Panc1 (cell line): ENCODE measurements at regions not wholly inside any gene's neighbourhood (a gene's known extent, or its start where the extent isn't known, plus 50 kb on each side); places are given as distances from the start of the nearest gene placed in this dataset.

Experiments
- ATAC-seq: fragments of 200-7000 bp; cut with Tn5 transposase; 2 replicates; pipeline ENCODE4 v1.9.1; 2020; ENCODE audit warnings: mild to moderate bottlenecking, moderate library complexity
- BruUV-seq: library from RNA; stranded (reverse); fragments of 400-500 nt; replicated peaks from 2 replicates; lab custom pipeline; 2021; lab: Mats Ljungman, UMichigan
- CTCF ChIA-PET: fragments of 300-600 bp; sonication (Branson Sonifier 250); formaldehyde crosslinking; loops from one replicate; lab custom pipeline; 2022; ENCODE audit warnings: antibody characterized with exemption; lab: Charles Lee
- POLR2A ChIA-PET: fragments of 300-600 bp; sonication (Branson Sonifier 250); formaldehyde crosslinking; loops from one replicate; lab custom pipeline; 2022; ENCODE audit warnings: antibody characterized with exemption; lab: Charles Lee
- DNase-seq: peaks from one replicate; pipeline ENCODE4 v3.0.0-alpha.2; 2010; ENCODE audit warnings: low read depth, low spot score
- H3K27ac ChIP-seq: 2 replicates; pipeline ENCODE4 v1.5.1; 2011; ENCODE audit warnings: mild to moderate bottlenecking, low read length, inconsistent platforms
- H3K27me3 ChIP-seq: fragments of 200-500 bp; sonication (Bioruptor generic); 2 replicates; pipeline ENCODE4 v1.6.0; 2014; ENCODE audit warnings: low read length, inconsistent platforms; ENCODE audit not compliant: control insufficient read depth, insufficient read depth
- H3K36me3 ChIP-seq: fragments of 200-500 bp; sonication (Bioruptor generic); 2 replicates; pipeline ENCODE4 v1.5.1; 2014; ENCODE audit warnings: inconsistent platforms, mild to moderate bottlenecking, low read length, moderate library complexity; ENCODE audit not compliant: control insufficient read depth, insufficient read depth
- H3K4me1 ChIP-seq: 2 replicates; pipeline ENCODE4 v1.5.1; 2011; ENCODE audit warnings: inconsistent platforms, mild to moderate bottlenecking, low read length, moderate library complexity; ENCODE audit not compliant: control insufficient read depth, insufficient read depth
- H3K4me3 ChIP-seq, 2 experiments: 2 replicates each; pipeline ENCODE4 v1.5.1; 2011 to 2012; ENCODE audit warnings: low read depth in 2 of 2, low read length in 2 of 2, mild to moderate bottlenecking in 2 of 2, inconsistent platforms in 1 of 2, moderate library complexity in 1 of 2
- H3K9me3 ChIP-seq: fragments of 200-500 bp; sonication (Bioruptor generic); 2 replicates; pipeline ENCODE4 v1.5.1; 2014; ENCODE audit warnings: low read depth, mild to moderate bottlenecking, inconsistent platforms, low read length, moderate library complexity; ENCODE audit not compliant: control insufficient read depth, insufficient read depth
- POLR2AphosphoS5 ChIP-seq: IDR thresholded peaks from 2 replicates; pipeline ENCODE4 v1.6.1; 2012; ENCODE audit warnings: mild to moderate bottlenecking, low read depth, low read length, moderate library complexity
- SIN3A ChIP-seq: IDR thresholded peaks from 2 replicates; pipeline ENCODE4 v1.6.1; 2012; ENCODE audit warnings: low read depth, mild to moderate bottlenecking, low read length, moderate library complexity, borderline replicate concordance; ENCODE audit not compliant: insufficient read depth
- TCF7L2 ChIP-seq: IDR thresholded peaks from 2 replicates; pipeline ENCODE4 v1.6.1; 2011; ENCODE audit warnings: mild to moderate bottlenecking, low read depth, low read length, inconsistent platforms
- in situ Hi-C: cut with HindIII; loops from 2 replicates; pipeline ENCODE4 v1.10.0; 2016; ENCODE audit warnings: low sequenced_read_pairs, low pct_unique_long_range_greater_than_20kb
- intact Hi-C: fragments of 100-400 bp; cut with micrococcal nuclease; formaldehyde crosslinking; loops from one replicate; pipeline ENCODE4 v1.10.0; 2022; ENCODE audit not compliant: unreplicated experiment
- TF ChIP-seq, protein P1 (sequence below): fragments of 450-650 bp; IDR thresholded peaks from 2 replicates; pipeline ENCODE4 v1.5.1; 2017; ENCODE audit warnings: mild to moderate bottlenecking
- TF ChIP-seq, protein P2 (sequence below), 2 experiments: IDR thresholded peaks; 2 replicates each; pipeline ENCODE4 v1.6.1; 2011 to 2012; ENCODE audit warnings: low read depth in 2 of 2, control low read depth in 1 of 2, low read length in 1 of 2, mild to moderate bottlenecking in 1 of 2, moderate library complexity in 1 of 2; ENCODE audit not compliant: insufficient read depth in 1 of 2

DNA sequence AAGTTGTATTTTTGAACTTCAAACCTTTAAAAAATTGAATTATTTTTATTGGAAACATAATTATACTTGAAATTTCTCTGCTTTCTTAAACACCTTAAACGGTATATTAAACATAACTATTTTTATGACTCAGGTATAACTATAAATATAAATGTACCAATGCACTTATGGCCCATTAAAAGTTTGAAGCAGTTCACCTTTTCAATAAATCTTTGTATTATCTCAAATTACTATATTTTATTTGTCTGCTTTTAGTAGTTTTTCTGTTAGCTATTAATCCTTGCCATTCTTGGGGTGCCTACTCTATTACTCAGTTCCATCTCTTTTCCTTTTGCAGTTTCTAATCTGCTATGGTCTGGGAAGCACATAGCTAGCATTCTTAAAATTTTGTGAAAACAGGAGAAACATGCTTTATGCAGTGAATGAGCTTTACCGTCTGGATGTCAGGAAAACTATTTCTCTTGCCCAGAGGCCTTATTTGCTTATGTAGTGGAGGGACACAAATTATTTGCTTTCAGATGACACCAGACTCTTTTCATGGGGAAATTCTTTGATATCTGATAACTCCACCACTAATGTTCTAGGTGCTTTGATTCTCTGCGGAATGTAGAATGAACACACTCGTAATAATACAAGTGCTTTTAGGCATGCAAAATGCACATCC is 378.9 kb upstream of the CITED2 start:
- POLR2A ChIA-PET = no interaction called here
- Histone ChIP-seq H3K4me3 (no peak overlapping the region), H3K36me3 (no peaks in the 10 kb centered on the region), H3K27me3 (no peaks in the 10 kb centered on the region), H3K9me3 (peaks cover 3% of the 10 kb centered on the region; the same call in 1 of the 2 replicates), H3K4me1 (peaks cover 6% of the 10 kb centered on the region; the same call in 1 of the 2 replicates), H3K27ac (peak overlapping the region; percentile 73; the same call in 1 of the 2 replicates)
- BruUV-seq = no TSS peak
- ATAC-seq = peak; percentile 80
- TF ChIP-seq SIN3A (no peak), TCF7L2 (peak; percentile 87)
- CTCF ChIA-PET = interaction anchor here (1.0 kb wide), 1 partner anchor 379 kb away, joined by 3 read pairs; the partner anchor contains the start of gene CITED2
- DNase-seq = no peak
- intact Hi-C loops = no loop called here
- in situ Hi-C loops = no loop called here

DNA sequence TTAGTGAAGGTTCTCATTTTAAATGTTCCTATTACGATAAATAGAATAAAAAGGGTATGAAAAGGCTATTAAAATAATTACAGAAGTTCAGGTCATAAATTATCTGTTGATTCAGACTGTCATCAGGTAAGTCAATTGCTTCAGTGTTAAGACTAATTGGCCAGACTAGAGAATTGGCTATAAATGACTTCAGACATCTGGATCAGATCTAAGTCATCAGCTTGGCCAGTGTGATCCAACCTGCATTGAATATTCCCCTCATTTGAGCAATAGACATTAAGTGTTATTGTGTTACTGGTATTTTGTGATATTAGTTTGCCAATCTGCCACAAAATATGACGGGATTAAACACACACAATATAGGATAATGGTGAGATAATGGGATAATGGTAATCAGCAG is 377.6 kb upstream of the CITED2 start:
- ChIA-PET POLR2A (interaction anchor here (0.6 kb wide), 1 partner anchor 24 kb away, joined by 3 read pairs; no protein-coding TSS in a partner anchor), CTCF (no interaction called here)
- Histone ChIP-seq H3K36me3 (no peaks in the 10 kb centered on the region), H3K27ac (peak overlapping the region; percentile 73), H3K9me3 (no peaks in the 10 kb centered on the region), H3K4me1 (peaks cover 7% of the 10 kb centered on the region; the same call in 1 of the 2 replicates), H3K4me3 (no peak overlapping the region), H3K27me3 (no peaks in the 10 kb centered on the region)
- in situ Hi-C loops = no loop called here
- no TSS peak for BruUV-seq
- TF ChIP-seq POLR2AphosphoS5 = no peak
- TF ChIP-seq TCF7L2 = no peak
- no peak for TF ChIP-seq SIN3A
- TF ChIP-seq, protein P1, sequence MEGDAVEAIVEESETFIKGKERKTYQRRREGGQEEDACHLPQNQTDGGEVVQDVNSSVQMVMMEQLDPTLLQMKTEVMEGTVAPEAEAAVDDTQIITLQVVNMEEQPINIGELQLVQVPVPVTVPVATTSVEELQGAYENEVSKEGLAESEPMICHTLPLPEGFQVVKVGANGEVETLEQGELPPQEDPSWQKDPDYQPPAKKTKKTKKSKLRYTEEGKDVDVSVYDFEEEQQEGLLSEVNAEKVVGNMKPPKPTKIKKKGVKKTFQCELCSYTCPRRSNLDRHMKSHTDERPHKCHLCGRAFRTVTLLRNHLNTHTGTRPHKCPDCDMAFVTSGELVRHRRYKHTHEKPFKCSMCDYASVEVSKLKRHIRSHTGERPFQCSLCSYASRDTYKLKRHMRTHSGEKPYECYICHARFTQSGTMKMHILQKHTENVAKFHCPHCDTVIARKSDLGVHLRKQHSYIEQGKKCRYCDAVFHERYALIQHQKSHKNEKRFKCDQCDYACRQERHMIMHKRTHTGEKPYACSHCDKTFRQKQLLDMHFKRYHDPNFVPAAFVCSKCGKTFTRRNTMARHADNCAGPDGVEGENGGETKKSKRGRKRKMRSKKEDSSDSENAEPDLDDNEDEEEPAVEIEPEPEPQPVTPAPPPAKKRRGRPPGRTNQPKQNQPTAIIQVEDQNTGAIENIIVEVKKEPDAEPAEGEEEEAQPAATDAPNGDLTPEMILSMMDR = no peak
- TF ChIP-seq, protein P2, sequence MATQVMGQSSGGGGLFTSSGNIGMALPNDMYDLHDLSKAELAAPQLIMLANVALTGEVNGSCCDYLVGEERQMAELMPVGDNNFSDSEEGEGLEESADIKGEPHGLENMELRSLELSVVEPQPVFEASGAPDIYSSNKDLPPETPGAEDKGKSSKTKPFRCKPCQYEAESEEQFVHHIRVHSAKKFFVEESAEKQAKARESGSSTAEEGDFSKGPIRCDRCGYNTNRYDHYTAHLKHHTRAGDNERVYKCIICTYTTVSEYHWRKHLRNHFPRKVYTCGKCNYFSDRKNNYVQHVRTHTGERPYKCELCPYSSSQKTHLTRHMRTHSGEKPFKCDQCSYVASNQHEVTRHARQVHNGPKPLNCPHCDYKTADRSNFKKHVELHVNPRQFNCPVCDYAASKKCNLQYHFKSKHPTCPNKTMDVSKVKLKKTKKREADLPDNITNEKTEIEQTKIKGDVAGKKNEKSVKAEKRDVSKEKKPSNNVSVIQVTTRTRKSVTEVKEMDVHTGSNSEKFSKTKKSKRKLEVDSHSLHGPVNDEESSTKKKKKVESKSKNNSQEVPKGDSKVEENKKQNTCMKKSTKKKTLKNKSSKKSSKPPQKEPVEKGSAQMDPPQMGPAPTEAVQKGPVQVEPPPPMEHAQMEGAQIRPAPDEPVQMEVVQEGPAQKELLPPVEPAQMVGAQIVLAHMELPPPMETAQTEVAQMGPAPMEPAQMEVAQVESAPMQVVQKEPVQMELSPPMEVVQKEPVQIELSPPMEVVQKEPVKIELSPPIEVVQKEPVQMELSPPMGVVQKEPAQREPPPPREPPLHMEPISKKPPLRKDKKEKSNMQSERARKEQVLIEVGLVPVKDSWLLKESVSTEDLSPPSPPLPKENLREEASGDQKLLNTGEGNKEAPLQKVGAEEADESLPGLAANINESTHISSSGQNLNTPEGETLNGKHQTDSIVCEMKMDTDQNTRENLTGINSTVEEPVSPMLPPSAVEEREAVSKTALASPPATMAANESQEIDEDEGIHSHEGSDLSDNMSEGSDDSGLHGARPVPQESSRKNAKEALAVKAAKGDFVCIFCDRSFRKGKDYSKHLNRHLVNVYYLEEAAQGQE (IDR thresholded peaks at IDR 0.05; ENCODE audit: insufficient read depth in 1 of 2, low read depth in 2 of 2, low read length in 1 of 2) = no peak
- ATAC-seq = no peak
- DNase-seq = no peak
- intact Hi-C loops = no loop called here

DNA sequence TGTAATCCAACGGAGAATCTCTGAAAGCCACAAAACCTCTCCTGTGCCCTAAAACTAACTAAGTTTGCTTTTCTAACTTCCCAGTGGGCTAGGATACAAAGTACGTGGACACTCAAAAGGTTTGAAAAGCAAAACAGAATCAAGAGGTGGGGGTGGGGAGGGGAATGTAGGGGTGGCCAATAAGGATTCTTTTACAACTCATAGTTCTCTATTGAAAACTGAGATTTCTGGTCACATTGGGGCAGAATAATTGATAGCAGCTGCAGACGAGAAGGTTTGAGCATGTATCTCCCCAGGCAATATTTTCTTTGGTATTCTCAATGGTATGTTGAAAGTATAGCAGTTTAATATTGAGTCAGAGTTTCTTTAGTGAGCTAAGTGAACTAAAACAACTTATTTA is 376.7 kb upstream of the CITED2 start:
- H3K4me1 ChIP-seq = peaks cover 7% of the 10 kb centered on the region; the same call in 1 of the 2 replicates
- in situ Hi-C loops (no loop called here), intact Hi-C loops (no loop called here)
- no peak for DNase-seq
- no peak for ATAC-seq
- no peaks in the 10 kb centered on the region for H3K36me3 ChIP-seq
- CTCF ChIA-PET = no interaction called here
- POLR2A ChIA-PET = no interaction called here
- no peaks in the 10 kb centered on the region for H3K9me3 ChIP-seq
- no peak overlapping the region for H3K4me3 ChIP-seq
- no peaks in the 10 kb centered on the region for H3K27me3 ChIP-seq
- peak overlapping the region; percentile 73; the same call in 1 of the 2 replicates for H3K27ac ChIP-seq
- BruUV-seq = no TSS peak
- TF ChIP-seq, protein P2 (IDR thresholded peaks at IDR 0.05; ENCODE audit: insufficient read depth in 1 of 2, low read depth in 2 of 2, low read length in 1 of 2) = no peak
- TF ChIP-seq, protein P1 = no peak
- TF ChIP-seq POLR2AphosphoS5 (no peak), TCF7L2 (no peak), SIN3A (no peak)
